ENCODE measurements at regions not wholly inside any gene's neighbourhood (a gene's known extent, or its start where the extent isn't known, plus 50 kb on each side); places are given as distances from the start of the nearest gene placed in this dataset.

DNA sequence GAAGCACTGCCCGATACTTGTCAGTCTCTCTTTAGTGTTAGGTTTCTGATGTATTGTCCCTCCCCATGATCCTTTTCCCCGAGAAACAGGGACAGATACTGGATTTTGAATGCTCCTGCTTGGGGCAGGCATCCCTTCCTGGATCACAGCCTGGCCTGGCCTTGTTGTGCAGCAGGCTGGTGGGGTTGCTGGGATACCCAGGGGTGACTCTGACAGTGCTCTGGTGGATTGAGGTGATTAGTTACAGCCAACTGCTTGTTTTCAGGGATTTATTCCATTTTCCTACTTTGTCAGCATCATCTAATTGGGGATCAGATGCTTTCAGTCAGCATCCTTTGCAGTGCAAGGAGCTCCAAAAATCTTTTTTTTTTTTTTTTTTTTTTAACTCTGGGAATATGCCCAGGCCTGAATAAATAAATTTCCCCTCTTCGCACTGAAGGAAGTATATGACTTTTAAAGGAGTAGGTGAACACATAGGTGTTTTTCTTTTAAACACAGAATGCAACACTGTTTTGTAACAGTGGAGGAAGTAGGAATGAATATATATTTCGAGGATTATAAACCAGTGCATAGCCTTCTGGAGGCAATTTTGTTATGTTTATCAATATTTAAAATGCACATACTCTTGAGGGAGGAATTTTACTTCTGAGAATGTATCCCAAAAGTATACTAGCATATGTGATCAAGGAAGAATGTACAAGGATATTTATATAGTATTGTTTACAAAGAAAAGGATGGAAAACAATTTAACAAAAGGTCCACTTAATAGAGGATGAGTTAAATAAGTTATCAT is 127.3 kb upstream of the ELL2 start:
- no TSS peak for BruUV-seq (replicated peaks)
- TF ChIP-seq GATA2 (IDR thresholded peaks at IDR 0.05; ENCODE audit: insufficient read depth, insufficient read length, low read depth, low read length): no peak
- TF ChIP-seq POLR2AphosphoS5 (IDR thresholded peaks at IDR 0.05; ENCODE audit: insufficient read depth, low read depth, low read length): no peak
- no peak for TF ChIP-seq POLR2A (IDR thresholded peaks at IDR 0.05; ENCODE audit: low read depth, low read length)
- TF ChIP-seq, protein P1, sequence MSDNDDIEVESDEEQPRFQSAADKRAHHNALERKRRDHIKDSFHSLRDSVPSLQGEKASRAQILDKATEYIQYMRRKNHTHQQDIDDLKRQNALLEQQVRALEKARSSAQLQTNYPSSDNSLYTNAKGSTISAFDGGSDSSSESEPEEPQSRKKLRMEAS (IDR thresholded peaks at IDR 0.05; ENCODE audit: insufficient read depth, insufficient read length): no peak
- no peak for TF ChIP-seq FOS (IDR thresholded peaks at IDR 0.05; ENCODE audit: borderline replicate concordance, insufficient read depth, low read length)
- TF ChIP-seq, protein P2, sequence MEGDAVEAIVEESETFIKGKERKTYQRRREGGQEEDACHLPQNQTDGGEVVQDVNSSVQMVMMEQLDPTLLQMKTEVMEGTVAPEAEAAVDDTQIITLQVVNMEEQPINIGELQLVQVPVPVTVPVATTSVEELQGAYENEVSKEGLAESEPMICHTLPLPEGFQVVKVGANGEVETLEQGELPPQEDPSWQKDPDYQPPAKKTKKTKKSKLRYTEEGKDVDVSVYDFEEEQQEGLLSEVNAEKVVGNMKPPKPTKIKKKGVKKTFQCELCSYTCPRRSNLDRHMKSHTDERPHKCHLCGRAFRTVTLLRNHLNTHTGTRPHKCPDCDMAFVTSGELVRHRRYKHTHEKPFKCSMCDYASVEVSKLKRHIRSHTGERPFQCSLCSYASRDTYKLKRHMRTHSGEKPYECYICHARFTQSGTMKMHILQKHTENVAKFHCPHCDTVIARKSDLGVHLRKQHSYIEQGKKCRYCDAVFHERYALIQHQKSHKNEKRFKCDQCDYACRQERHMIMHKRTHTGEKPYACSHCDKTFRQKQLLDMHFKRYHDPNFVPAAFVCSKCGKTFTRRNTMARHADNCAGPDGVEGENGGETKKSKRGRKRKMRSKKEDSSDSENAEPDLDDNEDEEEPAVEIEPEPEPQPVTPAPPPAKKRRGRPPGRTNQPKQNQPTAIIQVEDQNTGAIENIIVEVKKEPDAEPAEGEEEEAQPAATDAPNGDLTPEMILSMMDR (IDR thresholded peaks at IDR 0.05; ENCODE audit: extremely low read depth in 1 of 2, insufficient read depth in 1 of 2, low read depth in 1 of 2, low read length in 2 of 2): no peak
- no peak for TF ChIP-seq JUN (IDR thresholded peaks at IDR 0.05; ENCODE audit: borderline replicate concordance, insufficient read depth, insufficient read length, low read depth)
- TF ChIP-seq EZH2 (IDR thresholded peaks at IDR 0.05; ENCODE audit: borderline replicate concordance, low read depth, low read length, severe bottlenecking): no peak
- TF ChIP-seq MYC (IDR thresholded peaks at IDR 0.05; ENCODE audit: low read depth, low read length): no peak
- Histone ChIP-seq H3K27me3 (ENCODE audit: control insufficient read depth in 2 of 2, insufficient read depth in 2 of 2, low read length in 2 of 2) (no peaks in the 10 kb centered on the region), H3K36me3 (ENCODE audit: control insufficient read depth in 2 of 2, extremely low read depth in 1 of 2, insufficient read depth in 2 of 2, low read length in 2 of 2) (no peaks in the 10 kb centered on the region), H3K4me1 (ENCODE audit: control insufficient read depth, extremely low read depth, insufficient read depth, low read length) (no peaks in the 10 kb centered on the region), H3K9ac (replicated peaks; ENCODE audit: extremely low read depth, insufficient read depth, low read length) (no peak overlapping the region), H3K9me3 (replicated peaks; ENCODE audit: control insufficient read depth, insufficient read depth, low read length) (no peaks in the 10 kb centered on the region), H4K20me1 (replicated peaks; ENCODE audit: control insufficient read depth, extremely low read depth, insufficient read depth, low read length) (no peaks in the 10 kb centered on the region), H3K27ac (ENCODE audit: insufficient read depth, low read depth, low read length) (no peak overlapping the region), H2AFZ (ENCODE audit: low read depth, low read length) (no peak overlapping the region), H3K4me3 (replicated peaks in 1 of 3; ENCODE audit: insufficient read depth in 1 of 3, low read depth in 1 of 3, low read length in 3 of 3) (no peak overlapping the region), H3K79me2 (ENCODE audit: control insufficient read depth, insufficient read depth, low read length) (no peaks in the 10 kb centered on the region), H3K9me1 (replicated peaks; ENCODE audit: control insufficient read depth, extremely low read depth, insufficient read depth, low read length) (no peaks in the 10 kb centered on the region), H3K4me2 (ENCODE audit: insufficient read depth, low read length) (no peak overlapping the region)
- POLR2A ChIA-PET: no interaction called here
- CTCF ChIA-PET: no interaction called here
- DNase-seq (ENCODE audit: low read depth, low spot score) (no peak), FAIRE-seq (no peak)
- dilution Hi-C loops (cut with MboI; ENCODE audit: extremely low pct_ligation_motif_present, low sequenced_read_pairs): no loop called here
- intact Hi-C loops (cut with micrococcal nuclease): no loop called here
